Ishikawa (cell line): ENCODE measurements at regions not wholly inside any gene's neighbourhood (a gene's known extent, or its start where the extent isn't known, plus 50 kb on each side); places are given as distances from the start of the nearest gene placed in this dataset.

Experiments
- CEBPB ChIP-seq: IDR thresholded peaks from 2 replicates; pipeline ENCODE4 v1.6.1; 2012
- CREB1 ChIP-seq: IDR thresholded peaks from 2 replicates; pipeline ENCODE4 v1.6.1; 2012; ENCODE audit warnings: low read depth
- EGR1 ChIP-seq: IDR thresholded peaks from 2 replicates; pipeline ENCODE4 v1.6.1; 2012
- EP300 ChIP-seq: IDR thresholded peaks from 2 replicates; pipeline ENCODE4 v1.6.1; 2012; ENCODE audit warnings: borderline replicate concordance
- FOXM1 ChIP-seq: IDR thresholded peaks from 2 replicates; pipeline ENCODE4 v1.6.1; 2012; ENCODE audit warnings: low read depth, borderline replicate concordance
- MAX ChIP-seq: IDR thresholded peaks from 2 replicates; pipeline ENCODE4 v1.6.1; 2012
- NFIC ChIP-seq: IDR thresholded peaks from 2 replicates; pipeline ENCODE4 v1.6.1; 2012
- RAD21 ChIP-seq: IDR thresholded peaks from 2 replicates; pipeline ENCODE4 v1.6.1; 2012; ENCODE audit warnings: low read depth
- REST ChIP-seq: IDR thresholded peaks from 2 replicates; pipeline ENCODE4 v1.6.1; 2012; ENCODE audit warnings: low read depth, mild to moderate bottlenecking
- TAF1 ChIP-seq: IDR thresholded peaks from 2 replicates; pipeline ENCODE4 v1.6.1; 2012; ENCODE audit warnings: low read depth, mild to moderate bottlenecking
- TCF12 ChIP-seq: IDR thresholded peaks from 2 replicates; pipeline ENCODE4 v1.6.1; 2012; ENCODE audit warnings: low read depth
- TEAD4 ChIP-seq: IDR thresholded peaks from 2 replicates; pipeline ENCODE4 v1.6.1; 2012
- USF1 ChIP-seq: IDR thresholded peaks from 2 replicates; pipeline ENCODE4 v1.6.1; 2012
- YY1 ChIP-seq: IDR thresholded peaks from 2 replicates; pipeline ENCODE4 v1.6.1; 2012; ENCODE audit warnings: low read depth
- ZBTB7A ChIP-seq: IDR thresholded peaks from 2 replicates; pipeline ENCODE4 v1.6.1; 2012; ENCODE audit warnings: low read depth

GRCh38 chr2:56648802-56649201 lies 465.0 kb downstream of the CCDC85A start:
- TF ChIP-seq YY1 (no peak), EGR1 (no peak), RAD21 (no peak), FOXM1 (no peak), REST (no peak), TCF12 (no peak), MAX (no peak), TEAD4 (no peak), NFIC (no peak), ZBTB7A (no peak), USF1 (no peak), TAF1 (no peak), EP300 (no peak), CEBPB (no peak), CREB1 (no peak)

- no peak for TF ChIP-seq TEAD4
- no peak for TF ChIP-seq YY1
- TF ChIP-seq EGR1 = no peak
- TF ChIP-seq CEBPB = no peak
- no peak for TF ChIP-seq MAX
- TF ChIP-seq ZBTB7A = no peak
- no peak for TF ChIP-seq TCF12
- TF ChIP-seq USF1 = no peak
- TF ChIP-seq FOXM1 = no peak
- no peak for TF ChIP-seq REST
- TF ChIP-seq RAD21 = no peak
These were observed 471.1 kb downstream of the CCDC85A start for GRCh38 chr2:56654936-56655335.

- no peak for TF ChIP-seq USF1
- no peak for TF ChIP-seq ZBTB7A
- no peak for TF ChIP-seq EGR1
- TF ChIP-seq TAF1 = no peak
- no peak for TF ChIP-seq TEAD4
- TF ChIP-seq CREB1 = no peak
- no peak for TF ChIP-seq MAX
- no peak for TF ChIP-seq REST
These were observed 473.0 kb downstream of the CCDC85A start for GRCh38 chr2:56656826-56657225.

GRCh38 chr2:56666777-56667176 lies 483.0 kb downstream of the CCDC85A start:
- TF ChIP-seq TEAD4 (no peak), TCF12 (no peak), REST (no peak), NFIC (no peak), TAF1 (no peak), FOXM1 (no peak), ZBTB7A (no peak), EP300 (no peak), RAD21 (no peak), MAX (no peak), CREB1 (no peak)
